MM.1S (cell line): ENCODE measurements at regions not wholly inside any gene's neighbourhood (a gene's known extent, or its start where the extent isn't known, plus 50 kb on each side); places are given as distances from the start of the nearest gene placed in this dataset.

ENCODE experiments used
- DNase-seq: peaks from one replicate; pipeline ENCODE4 v3.0.0-alpha.2; 2015
- H2AFZ ChIP-seq: fragments of 300-600 bp; sonication (generic); 2 replicates; pipeline ENCODE4 v1.6.0; 2016; ENCODE audit warnings: antibody characterized with exemption, low read length
- H3F3A ChIP-seq: fragments of 300-600 bp; sonication (generic); 2 replicates; pipeline ENCODE4 v1.6.1; 2016; ENCODE audit warnings: mild to moderate bottlenecking, antibody characterized with exemption, low read length, moderate library complexity, mixed read lengths; ENCODE audit not compliant: insufficient read depth
- H3K27ac ChIP-seq: fragments of 300-600 bp; sonication (generic); 2 replicates; pipeline ENCODE4 v1.5.1; 2016; ENCODE audit warnings: mild to moderate bottlenecking, low read length
- H3K27me3 ChIP-seq: fragments of 300-600 bp; sonication (generic); replicated peaks from 2 replicates; pipeline ENCODE4 v1.6.0; 2016; ENCODE audit warnings: low read length; ENCODE audit not compliant: insufficient read depth
- H3K36me3 ChIP-seq: fragments of 300-600 bp; sonication (generic); replicated peaks from 2 replicates; pipeline ENCODE4 v1.6.1; 2016; ENCODE audit warnings: mild to moderate bottlenecking, low read length, mixed read lengths; ENCODE audit not compliant: insufficient read depth
- H3K4me1 ChIP-seq: fragments of 300-600 bp; sonication (generic); 2 replicates; pipeline ENCODE4 v1.6.1; 2016; ENCODE audit warnings: low read length, mixed read lengths
- H3K4me2 ChIP-seq: fragments of 300-600 bp; sonication (generic); 2 replicates; pipeline ENCODE4 v1.6.0; 2016; ENCODE audit warnings: low read depth, low read length
- H3K4me3 ChIP-seq: fragments of 300-600 bp; sonication (generic); 2 replicates; pipeline ENCODE4 v1.5.1; 2016; ENCODE audit warnings: low read length, mixed read lengths
- H3K79me2 ChIP-seq: fragments of 300-600 bp; sonication (generic); 2 replicates; pipeline ENCODE4 v1.6.1; 2016; ENCODE audit warnings: mixed run types, low read length, mixed read lengths
- H3K9ac ChIP-seq: fragments of 300-600 bp; sonication (generic); 2 replicates; pipeline ENCODE4 v1.6.1; 2016; ENCODE audit warnings: low read length, mixed read lengths
- H3K9me2 ChIP-seq: fragments of 300-600 bp; sonication (generic); replicated peaks from 2 replicates; pipeline ENCODE4 v1.6.1; 2016; ENCODE audit warnings: mild to moderate bottlenecking, low read length, mixed read lengths; ENCODE audit not compliant: insufficient read depth
- H3K9me3 ChIP-seq: fragments of 300-600 bp; sonication (generic); replicated peaks from 2 replicates; pipeline ENCODE4 v1.6.1; 2016; ENCODE audit warnings: mild to moderate bottlenecking, low read length, mixed read lengths; ENCODE audit not compliant: insufficient read depth
- H4K20me1 ChIP-seq: fragments of 300-600 bp; sonication (generic); 2 replicates; pipeline ENCODE4 v1.6.1; 2016; ENCODE audit warnings: mild to moderate bottlenecking, low read length, moderate library complexity, mixed read lengths; ENCODE audit not compliant: insufficient read depth
- CTCF ChIP-seq: fragments of 300-600 bp; sonication (generic); IDR thresholded peaks from 2 replicates; pipeline ENCODE4 v1.5.1; 2016; ENCODE audit warnings: antibody characterized with exemption, low read length, mixed read lengths
- EZH2 ChIP-seq: fragments of 300-600 bp; sonication (generic); optimal IDR thresholded peaks from 2 replicates; pipeline ENCODE3; 2017; ENCODE audit warnings: low read depth, mild to moderate bottlenecking, antibody characterized with exemption, low read length, mixed read lengths
- EZH2phosphoT487 ChIP-seq: fragments of 300-600 bp; sonication (generic); IDR thresholded peaks from 2 replicates; pipeline ENCODE4 v1.6.1; 2018; ENCODE audit warnings: antibody characterized with exemption, low read length

GRCh38 chr5:174555726-174556125, 168.7 kb upstream of the MSX2 start:
- H3K4me1 ChIP-seq = no peaks in the 10 kb centered on the region
- no peak overlapping the region for H3K27ac ChIP-seq
- no peak overlapping the region for H2AFZ ChIP-seq
- no peaks in the 10 kb centered on the region for H3K9me2 ChIP-seq
- H3K4me3 ChIP-seq = no peak overlapping the region
- no peaks in the 10 kb centered on the region for H3K79me2 ChIP-seq
- no peak overlapping the region for H3K9ac ChIP-seq
- no peaks in the 10 kb centered on the region for H4K20me1 ChIP-seq
- no peaks in the 10 kb centered on the region for H3K36me3 ChIP-seq
- no peak overlapping the region for H3K4me2 ChIP-seq
- no peak for DNase-seq
- no peaks in the 10 kb centered on the region for H3K27me3 ChIP-seq
- H3K9me3 ChIP-seq = no peaks in the 10 kb centered on the region
- no peaks in the 10 kb centered on the region for H3F3A ChIP-seq
- TF ChIP-seq CTCF (no peak), EZH2phosphoT487 (no peak)

DNA sequence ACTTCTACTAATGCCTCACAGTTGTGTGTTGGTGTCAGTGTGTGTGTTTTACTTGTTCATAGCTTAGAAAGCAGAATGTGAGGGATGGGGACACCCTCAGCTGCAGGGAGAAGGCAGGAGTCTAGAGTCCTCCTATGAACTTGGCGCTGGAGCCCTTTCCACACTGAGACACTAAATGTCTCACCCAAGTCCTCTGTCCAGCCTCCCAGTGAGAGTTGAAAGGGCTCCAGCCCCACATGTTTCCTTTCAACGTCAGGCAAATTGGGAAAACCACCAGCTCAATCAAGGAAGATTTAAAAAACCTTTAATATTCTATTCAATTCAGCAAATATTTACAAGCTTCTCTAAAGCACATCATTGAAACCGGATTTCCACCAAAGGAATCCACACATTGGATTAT, 167.6 kb upstream of the MSX2 start:
- no peak overlapping the region for H3K4me2 ChIP-seq
- no peak for TF ChIP-seq CTCF
- no peak for TF ChIP-seq EZH2
- TF ChIP-seq EZH2phosphoT487 = no peak
- H3K27ac ChIP-seq = no peak overlapping the region
- H4K20me1 ChIP-seq = no peaks in the 10 kb centered on the region
- no peak overlapping the region for H2AFZ ChIP-seq
- no peaks in the 10 kb centered on the region for H3K4me1 ChIP-seq
- no peaks in the 10 kb centered on the region for H3K36me3 ChIP-seq
- no peaks in the 10 kb centered on the region for H3K9me3 ChIP-seq
- no peak for DNase-seq
- H3K9ac ChIP-seq = no peak overlapping the region
- no peaks in the 10 kb centered on the region for H3K9me2 ChIP-seq
- H3K79me2 ChIP-seq = no peaks in the 10 kb centered on the region
- no peak overlapping the region for H3K4me3 ChIP-seq
- no peaks in the 10 kb centered on the region for H3F3A ChIP-seq
- H3K27me3 ChIP-seq = no peaks in the 10 kb centered on the region

- H2AFZ ChIP-seq = no peak overlapping the region
- TF ChIP-seq EZH2phosphoT487 = no peak
- no peak for TF ChIP-seq CTCF
- TF ChIP-seq EZH2 = no peak
Observed at GRCh38 chr5:174558190-174558589, 166.2 kb upstream of the MSX2 start.

DNA sequence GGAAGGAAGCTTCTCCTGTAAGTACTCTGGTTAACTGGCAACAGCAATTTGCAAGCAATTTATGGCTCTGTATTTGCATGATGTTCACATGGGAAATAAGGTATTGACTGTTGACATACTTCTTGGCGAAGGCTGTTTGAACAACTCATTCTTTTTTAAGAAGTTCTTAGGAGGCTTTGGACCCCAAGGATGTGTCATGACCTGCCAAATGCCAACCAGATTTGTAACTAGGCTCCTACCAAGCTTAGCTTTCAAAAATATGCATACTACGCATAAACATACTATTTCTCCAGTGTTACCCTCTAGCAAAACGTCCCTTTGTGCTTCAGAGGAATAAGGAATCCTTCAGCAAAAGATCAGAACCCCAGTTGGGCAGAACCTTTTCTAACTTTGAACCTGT, 165.2 kb upstream of the MSX2 start:
- H3K27ac ChIP-seq = no peak overlapping the region
- no peak overlapping the region for H3K4me3 ChIP-seq
- no peaks in the 10 kb centered on the region for H3K9me2 ChIP-seq
- no peaks in the 10 kb centered on the region for H3K79me2 ChIP-seq
- no peaks in the 10 kb centered on the region for H3K36me3 ChIP-seq
- H4K20me1 ChIP-seq = no peaks in the 10 kb centered on the region
- H3K9me3 ChIP-seq = no peaks in the 10 kb centered on the region
- no peak for DNase-seq
- no peak overlapping the region for H2AFZ ChIP-seq
- no peaks in the 10 kb centered on the region for H3K4me1 ChIP-seq
- TF ChIP-seq EZH2 = no peak
- no peaks in the 10 kb centered on the region for H3K27me3 ChIP-seq
- H3F3A ChIP-seq = no peaks in the 10 kb centered on the region
- no peak overlapping the region for H3K4me2 ChIP-seq
- H3K9ac ChIP-seq = no peak overlapping the region

More at GRCh38 chr5:174558190-174558589, 166.2 kb upstream of the MSX2 start:
- Histone ChIP-seq H4K20me1 (no peaks in the 10 kb centered on the region), H3K9ac (no peak overlapping the region), H3K4me3 (no peak overlapping the region), H3K9me3 (no peaks in the 10 kb centered on the region), H3K4me1 (no peaks in the 10 kb centered on the region), H3K79me2 (no peaks in the 10 kb centered on the region), H3K36me3 (no peaks in the 10 kb centered on the region), H3F3A (no peaks in the 10 kb centered on the region), H3K27me3 (no peaks in the 10 kb centered on the region), H3K27ac (no peak overlapping the region), H3K9me2 (no peaks in the 10 kb centered on the region), H3K4me2 (no peak overlapping the region)
- no peak for DNase-seq
